SK-N-SH (cell line): ENCODE measurements at regions not wholly inside any gene's neighbourhood (a gene's known extent, or its start where the extent isn't known, plus 50 kb on each side); places are given as distances from the start of the nearest gene placed in this dataset.
A peak's percentile ranks its signal among the peaks of the same experiment; 100 is the strongest.

Source experiments
- CTCF ChIA-PET: fragments of 300-600, 350-600 bp; formaldehyde crosslinking; extraction: SDS; loops from one replicate; lab custom pipeline; 2021; lab: Yijun Ruan, JAX
- POLR2A ChIA-PET: fragments of 350-600 bp; sonication (Branson Sonifier 250); formaldehyde crosslinking; extraction: SDS; loops from one replicate; lab custom pipeline; 2020; ENCODE audit warnings: antibody characterized with exemption, inconsistent platforms; lab: Yijun Ruan, JAX
- DNase-seq: peaks from one replicate; pipeline ENCODE4 v3.0.0; 2012
- H2AFZ ChIP-seq: fragments of 200-600 bp; sonication (generic); 2 replicates; pipeline ENCODE4 v1.8.1; 2016; ENCODE audit warnings: antibody characterized with exemption, mild to moderate bottlenecking, low read depth
- H3F3A ChIP-seq: fragments of 200-600 bp; sonication (generic); replicated peaks from 2 replicates; pipeline ENCODE3; 2016; ENCODE audit warnings: antibody characterized with exemption, mild to moderate bottlenecking; ENCODE audit not compliant: insufficient read depth
- H3K27ac ChIP-seq, 2 experiments: fragments of 200-500 bp in 1 of 2; fragments of 200-600 bp in 1 of 2; sonication (Bioruptor generic) in 1 of 2; sonication (generic), shearing (Covaris generic) in 1 of 2; 2 replicates each; pipeline versions ENCODE4 v1.5.1 to v1.6.1; 2014 to 2016; ENCODE audit warnings: low read depth in 2 of 2, inconsistent platforms in 1 of 2, low read length in 1 of 2, mild to moderate bottlenecking in 1 of 2, mixed read lengths in 1 of 2
- H3K27me3 ChIP-seq: fragments of 200-600 bp; sonication (generic), shearing (Covaris generic); 2 replicates; pipeline ENCODE4 v1.6.1; 2016; ENCODE audit warnings: mixed run types; ENCODE audit not compliant: insufficient read depth
- H3K36me3 ChIP-seq, 2 experiments: fragments of 200-500 bp in 1 of 2; fragments of 200-600 bp in 1 of 2; sonication (Bioruptor generic) in 1 of 2; sonication (generic) in 1 of 2; replicated peaks in 1 of 2; 2 replicates each; pipeline versions ENCODE3 to v1.5.1; 2014 to 2016; ENCODE audit warnings: low read length in 1 of 2, mild to moderate bottlenecking in 1 of 2; ENCODE audit not compliant: insufficient read depth in 2 of 2, control insufficient read depth in 1 of 2
- H3K4me1 ChIP-seq, 2 experiments: fragments of 200-500 bp in 1 of 2; fragments of 200-600 bp in 1 of 2; sonication (Bioruptor generic) in 1 of 2; sonication (generic), shearing (Covaris generic) in 1 of 2; 2 replicates each; pipeline versions ENCODE4 v1.5.1 to v1.6.1; 2014 to 2016; ENCODE audit warnings: low read depth in 1 of 2, low read length in 1 of 2, mixed run types in 1 of 2; ENCODE audit not compliant: insufficient read depth in 2 of 2, control insufficient read depth in 1 of 2
- H3K4me2 ChIP-seq: fragments of 200-600 bp; sonication (generic), shearing (Covaris generic); 2 replicates; pipeline ENCODE4 v1.6.1; 2017; ENCODE audit warnings: mixed run types
- H3K4me3 ChIP-seq, 2 experiments: fragments of 200-500 bp in 1 of 2; fragments of 200-600 bp in 1 of 2; sonication (Bioruptor generic) in 1 of 2; sonication (generic), shearing (Covaris generic) in 1 of 2; 2 replicates each; pipeline versions ENCODE4 v1.5.1 to v1.8.1; 2014 to 2016; ENCODE audit warnings: low read depth in 2 of 2, inconsistent platforms in 1 of 2, low read length in 1 of 2, mild to moderate bottlenecking in 1 of 2, mixed read lengths in 1 of 2, moderate library complexity in 1 of 2
- H3K79me2 ChIP-seq: fragments of 200-600 bp; sonication (generic); 2 replicates; pipeline ENCODE4 v1.8.1; 2017; ENCODE audit warnings: mild to moderate bottlenecking; ENCODE audit not compliant: insufficient read depth
- H3K9ac ChIP-seq: fragments of 200-600 bp; sonication (generic); 2 replicates; pipeline ENCODE4 v1.6.1; 2017; ENCODE audit warnings: mixed run types
- H3K9me2 ChIP-seq: fragments of 200-600 bp; sonication (generic); 2 replicates; pipeline ENCODE4 v1.6.1; 2017; ENCODE audit warnings: mixed run types
- H3K9me3 ChIP-seq: fragments of 200-600 bp; sonication (generic); 2 replicates; pipeline ENCODE4 v1.6.1; 2017; ENCODE audit warnings: mixed run types, mild to moderate bottlenecking, moderate library complexity
- H4K20me1 ChIP-seq: fragments of 200-600 bp; sonication (generic); 2 replicates; pipeline ENCODE4 v1.6.1; 2017; ENCODE audit warnings: mild to moderate bottlenecking, mixed run types; ENCODE audit not compliant: insufficient read depth
- CTCF ChIP-seq: fragments of 200-600 bp; sonication (generic); IDR thresholded peaks from 2 replicates; pipeline ENCODE4 v1.6.1; 2017; ENCODE audit warnings: antibody characterized with exemption, mild to moderate bottlenecking, moderate library complexity
- EP300 ChIP-seq, 2 experiments: IDR thresholded peaks; 2 replicates each; pipeline versions ENCODE4 v1.4.0 to v1.6.1; 2012; ENCODE audit warnings: borderline replicate concordance in 1 of 2, low read depth in 1 of 2, low read length in 1 of 2
- FOSL2 ChIP-seq: IDR thresholded peaks from 2 replicates; pipeline ENCODE4 v1.4.0; 2012; ENCODE audit warnings: low read depth, mild to moderate bottlenecking, moderate library complexity, borderline replicate concordance
- FOXJ3 ChIP-seq: sonication (generic); formaldehyde crosslinking; IDR thresholded peaks from 2 replicates; pipeline ENCODE4 v1.5.1; 2020; ENCODE audit warnings: mild to moderate bottlenecking, missing genetic modification reagents
- FOXM1 ChIP-seq: IDR thresholded peaks from 2 replicates; pipeline ENCODE4 v1.4.0; 2012; ENCODE audit warnings: low read depth, mild to moderate bottlenecking
- GATA2 ChIP-seq: sonication (generic); formaldehyde crosslinking; IDR thresholded peaks from 2 replicates; pipeline ENCODE4 v1.5.0; 2020; ENCODE audit warnings: mild to moderate bottlenecking, missing genetic modification reagents
- IRF3 ChIP-seq: fragments of 150-350 bp; IDR thresholded peaks from 2 replicates; pipeline ENCODE4 v1.6.1; 2016; ENCODE audit warnings: mild to moderate bottlenecking, low read depth, low read length
- JUND ChIP-seq: IDR thresholded peaks from 2 replicates; pipeline ENCODE4 v1.4.0; 2012
- MAX ChIP-seq: IDR thresholded peaks from 2 replicates; pipeline ENCODE4 v1.4.0; 2012; ENCODE audit warnings: low read depth
- MEF2A ChIP-seq: IDR thresholded peaks from 2 replicates; pipeline ENCODE4 v1.4.0; 2012; ENCODE audit warnings: low read depth, borderline replicate concordance
- MXI1 ChIP-seq: IDR thresholded peaks from 2 replicates; pipeline ENCODE4 v1.6.1; 2012; ENCODE audit warnings: mild to moderate bottlenecking, low read depth, low read length, improper control_type of control experiment
- NFIC ChIP-seq: IDR thresholded peaks from 2 replicates; pipeline ENCODE4 v1.4.0; 2012; ENCODE audit warnings: borderline replicate concordance
- NRF1 ChIP-seq: IDR thresholded peaks from 2 replicates; pipeline ENCODE4 v1.6.1; 2012; ENCODE audit warnings: low read depth, mild to moderate bottlenecking, low read length
- POLR2AphosphoS5 ChIP-seq: IDR thresholded peaks from 2 replicates; pipeline ENCODE4 v1.6.1; 2012; ENCODE audit warnings: low read depth, low read length
- RCOR1 ChIP-seq: fragments of 150-350 bp; IDR thresholded peaks from 2 replicates; pipeline ENCODE4 v1.6.1; 2017; ENCODE audit warnings: antibody characterized with exemption, low read length
- RXRA ChIP-seq: IDR thresholded peaks from 2 replicates; pipeline ENCODE4 v1.4.0; 2012; ENCODE audit warnings: low read depth, mild to moderate bottlenecking, borderline replicate concordance
- SIN3A ChIP-seq: IDR thresholded peaks from 2 replicates; pipeline ENCODE4 v1.6.1; 2012; ENCODE audit warnings: low read depth, mild to moderate bottlenecking, low read length, moderate library complexity, borderline replicate concordance
- TEAD4 ChIP-seq: IDR thresholded peaks from 2 replicates; pipeline ENCODE4 v1.4.0; 2012; ENCODE audit warnings: mild to moderate bottlenecking, borderline replicate concordance; ENCODE audit not compliant: insufficient read depth
- USF1 ChIP-seq: IDR thresholded peaks from 2 replicates; pipeline ENCODE4 v1.4.0; 2012; ENCODE audit warnings: low read depth, borderline replicate concordance
- ZBTB33 ChIP-seq: IDR thresholded peaks from 2 replicates; pipeline ENCODE4 v1.4.0; 2012; ENCODE audit warnings: low read depth, borderline replicate concordance
- WGBS: methylation state at CpG from one replicate; pipeline ENCODE4 v1.1.6; 2017; ENCODE audit warnings: low lambda C conversion rate; 5-methylcytosine and 5-hydroxymethylcytosine counted together

GRCh38 chr2:219987830-219988229 is 360.4 kb downstream of the SLC4A3 start:
- no peaks in the 10 kb centered on the region for H3K9me3 ChIP-seq
- DNase-seq = no peak
- no peaks in the 10 kb centered on the region for H3K36me3 ChIP-seq
- H3K4me3 ChIP-seq = no peak overlapping the region
- no peaks in the 10 kb centered on the region for H4K20me1 ChIP-seq
- TF ChIP-seq IRF3 (no peak), USF1 (peak; percentile 68; the same call in 1 of the 2 replicates), EP300 (IDR thresholded peaks at IDR 0.05; ENCODE audit: borderline replicate concordance in 1 of 2, low read depth in 1 of 2, low read length in 1 of 2) (no peak)
- no peak overlapping the region for H3K27ac ChIP-seq
- H3K4me2 ChIP-seq = no peak overlapping the region
- no peaks in the 10 kb centered on the region for H3K9me2 ChIP-seq
- POLR2A ChIA-PET = no interaction called here
- WGBS = 42% methylated on average over 2 of the region's 2 CpGs
- CTCF ChIA-PET = no interaction called here
- H3K27me3 ChIP-seq = peaks cover 4% of the 10 kb centered on the region
- no peak overlapping the region for H3K9ac ChIP-seq
- no peaks in the 10 kb centered on the region for H3K79me2 ChIP-seq
- no peaks in the 10 kb centered on the region for H3K4me1 ChIP-seq
- H3F3A ChIP-seq = no peaks in the 10 kb centered on the region
- H2AFZ ChIP-seq = no peak overlapping the region

GRCh38 chr2:219989744-219990143 is 362.3 kb downstream of the SLC4A3 start:
- H3K4me1 ChIP-seq = no peaks in the 10 kb centered on the region
- CTCF ChIA-PET = no interaction called here
- WGBS = 29% methylated on average over 7 of the region's 7 CpGs

More at GRCh38 chr2:219989744-219990143, 362.3 kb downstream of the SLC4A3 start:
- Histone ChIP-seq H3K79me2 (no peaks in the 10 kb centered on the region), H3K27me3 (peaks cover 14% of the 10 kb centered on the region), H3K4me2 (no peak overlapping the region), H4K20me1 (no peaks in the 10 kb centered on the region), H2AFZ (no peak overlapping the region), H3K27ac (no peak overlapping the region), H3K9me2 (no peaks in the 10 kb centered on the region), H3K9ac (no peak overlapping the region), H3K9me3 (no peaks in the 10 kb centered on the region), H3K4me3 (no peak overlapping the region), H3K36me3 (no peaks in the 10 kb centered on the region), H3F3A (no peaks in the 10 kb centered on the region)
- TF ChIP-seq MAX = no peak
- no peak for TF ChIP-seq SIN3A
- no peak for TF ChIP-seq CTCF
- TF ChIP-seq RXRA = no peak
- no peak for TF ChIP-seq IRF3
- no peak for TF ChIP-seq NFIC
- no peak for TF ChIP-seq JUND
- no peak for TF ChIP-seq POLR2AphosphoS5
- no peak for TF ChIP-seq FOXJ3 (CRISPR knock-in tag)
- TF ChIP-seq MXI1 = no peak
- no peak for TF ChIP-seq ZBTB33
- no peak for TF ChIP-seq MEF2A
- TF ChIP-seq NRF1 = no peak
- no peak for TF ChIP-seq GATA2 (CRISPR knock-in tag)
- TF ChIP-seq FOXM1 = no peak
- no peak for TF ChIP-seq FOSL2
- TF ChIP-seq TEAD4 = no peak
- TF ChIP-seq USF1 = no peak
- TF ChIP-seq EP300 (IDR thresholded peaks at IDR 0.05; ENCODE audit: borderline replicate concordance in 1 of 2, low read depth in 1 of 2, low read length in 1 of 2) = no peak
- no peak for TF ChIP-seq RCOR1
- no peak for DNase-seq
- POLR2A ChIA-PET = no interaction called here
